Middle frontal gyrus (tissue), 1 donor: ENCODE measurements at regions not wholly inside any gene's neighbourhood (a gene's known extent, or its start where the extent isn't known, plus 50 kb on each side); places are given as distances from the start of the nearest gene placed in this dataset.
"Not testable (repeated sequence)": the region's sequence is repeated elsewhere in the genome, so short reads cannot be mapped to it uniquely, and the experiment has no call there.

Experiments
- DNase-seq: peaks from one replicate; pipeline ENCODE4 v3.0.0-alpha.2; 2015; ENCODE audit warnings: low spot score; ENCODE audit errors: extremely low spot score

GRCh38 chr16:13336907-13337881, 435.8 kb downstream of the SHISA9 start:
- DNase-seq = not testable (repeated sequence)

- no peak for DNase-seq
These were observed 436.6 kb downstream of the SHISA9 start for GRCh38 chr16:13338044-13338443.

GRCh38 chr16:13342675-13343074, 441.3 kb downstream of the SHISA9 start:
- no peak for DNase-seq

GRCh38 chr16:13344001-13344400, 442.6 kb downstream of the SHISA9 start:
- no peak for DNase-seq

GRCh38 chr16:13348416-13348815, 447.0 kb downstream of the SHISA9 start:
- DNase-seq = no peak

GRCh38 chr16:13350000-13350399, 448.6 kb downstream of the SHISA9 start:
- DNase-seq = no peak

- no peak for DNase-seq
These were observed 449.8 kb downstream of the SHISA9 start for GRCh38 chr16:13351181-13351580.

- DNase-seq = no peak
These were observed 450.3 kb downstream of the SHISA9 start for GRCh38 chr16:13351601-13352217.

GRCh38 chr16:13352796-13353195, 451.4 kb downstream of the SHISA9 start:
- DNase-seq = not testable (repeated sequence)

- not testable (repeated sequence) for DNase-seq
These were observed 456.4 kb downstream of the SHISA9 start for GRCh38 chr16:13357842-13358241.

- DNase-seq = no peak
These were observed 458.4 kb downstream of the SHISA9 start for GRCh38 chr16:13359835-13360234.

- no peak for DNase-seq
These were observed 471.0 kb downstream of the SHISA9 start for GRCh38 chr16:13372421-13372820.

- DNase-seq = no peak
These were observed 474.8 kb downstream of the SHISA9 start for GRCh38 chr16:13376174-13376573.

- no peak for DNase-seq
These were observed 475.7 kb downstream of the SHISA9 start for GRCh38 chr16:13377143-13377542.

GRCh38 chr16:13378151-13378550, 476.8 kb downstream of the SHISA9 start:
- no peak for DNase-seq

GRCh38 chr16:13379266-13379665, 477.9 kb downstream of the SHISA9 start:
- DNase-seq = no peak

GRCh38 chr16:13385156-13386040, 484.0 kb downstream of the SHISA9 start:
- not testable (repeated sequence) for DNase-seq

GRCh38 chr16:13390093-13390985, 488.9 kb downstream of the SHISA9 start:
- DNase-seq = no peak

- no peak for DNase-seq
These were observed 489.5 kb downstream of the SHISA9 start for GRCh38 chr16:13390986-13391305.

GRCh38 chr16:13391337-13391736, 489.9 kb downstream of the SHISA9 start:
- DNase-seq = no peak

GRCh38 chr16:13392341-13392740, 490.9 kb downstream of the SHISA9 start:
- DNase-seq = no peak
